ENCODE measurements at regions not wholly inside any gene's neighbourhood (a gene's known extent, or its start where the extent isn't known, plus 50 kb on each side); places are given as distances from the start of the nearest gene placed in this dataset.

- Histone ChIP-seq H4K20me1 (ENCODE audit: insufficient read depth) (no peaks in the 10 kb centered on the region), H3K36me3 (ENCODE audit: control insufficient read depth in 1 of 2, insufficient read depth in 2 of 2, low read length in 2 of 2) (no peaks in the 10 kb centered on the region), H3K9ac (ENCODE audit: low read length) (no peak overlapping the region), H3K27me3 (ENCODE audit: insufficient read depth, low read length) (peaks cover 23% of the 10 kb centered on the region), H3K27ac (ENCODE audit: low read depth, low read length) (no peak overlapping the region), H3K79me2 (ENCODE audit: insufficient read depth, low read length) (no peaks in the 10 kb centered on the region), H3K4me2 (ENCODE audit: low read length) (no peak overlapping the region), H3K9me2 (ENCODE audit: insufficient read depth) (no peaks in the 10 kb centered on the region), H2AFZ (ENCODE audit: low read depth, low read length, poor library complexity, severe bottlenecking) (no peak overlapping the region), H3K9me3 (ENCODE audit: control insufficient read depth in 1 of 2, insufficient read depth in 1 of 2, low read depth in 1 of 2, low read length in 2 of 2) (no peaks in the 10 kb centered on the region), H3K4me1 (ENCODE audit: control insufficient read depth in 1 of 2, insufficient read depth in 2 of 2, low read length in 2 of 2) (no peaks in the 10 kb centered on the region), H3K4me3 (replicated peaks in 1 of 2; ENCODE audit: low read depth in 1 of 2, low read length in 2 of 2) (no peak overlapping the region)
- DNase-seq (ENCODE audit: low read depth, low spot score) (no peak), ATAC-seq (no peak)
- BruUV-seq (replicated peaks), result no TSS peak
- ChIA-PET CTCF (no interaction called here), POLR2A (no interaction called here), RAD21 (ENCODE audit: low non-redundant PET in 1 of 2, low total read pairs in 2 of 2, uncharacterized antibody in 2 of 2, unreplicated experiment in 2 of 2) (no interaction called here)
- TF ChIP-seq YY1 (IDR thresholded peaks at IDR 0.05; ENCODE audit: extremely low read depth, insufficient replicate concordance, low read depth, low read length) (no peak), SIN3A (IDR thresholded peaks at IDR 0.05; ENCODE audit: low read depth) (no peak)
- intact Hi-C loops (cut with micrococcal nuclease), result no loop called here
These were observed 178.6 kb downstream of the GATA3 start for GRCh38 chr10:8233049-8233448.

- no peak overlapping the region for H3K27ac ChIP-seq (ENCODE audit: low read depth, low read length)
These were observed 179.4 kb downstream of the GATA3 start for GRCh38 chr10:8233832-8234259.

More at GRCh38 chr10:8233832-8234259, 179.4 kb downstream of the GATA3 start:
- H3K36me3 ChIP-seq (ENCODE audit: control insufficient read depth in 1 of 2, insufficient read depth in 2 of 2, low read length in 2 of 2), result no peaks in the 10 kb centered on the region
- BruUV-seq (replicated peaks), result no TSS peak
- intact Hi-C loops (cut with micrococcal nuclease), result no loop called here
- peaks cover 23% of the 10 kb centered on the region for H3K27me3 ChIP-seq (ENCODE audit: insufficient read depth, low read length)
- no peaks in the 10 kb centered on the region for H3K4me1 ChIP-seq (ENCODE audit: control insufficient read depth in 1 of 2, insufficient read depth in 2 of 2, low read length in 2 of 2)
- no peaks in the 10 kb centered on the region for H4K20me1 ChIP-seq (ENCODE audit: insufficient read depth)
- H3K9me2 ChIP-seq (ENCODE audit: insufficient read depth), result no peaks in the 10 kb centered on the region
- H3K9ac ChIP-seq (ENCODE audit: low read length), result no peak overlapping the region
- ChIA-PET CTCF (no interaction called here), POLR2A (no interaction called here), RAD21 (ENCODE audit: low non-redundant PET in 1 of 2, low total read pairs in 2 of 2, uncharacterized antibody in 2 of 2, unreplicated experiment in 2 of 2) (no interaction called here)
- no peak for DNase-seq (ENCODE audit: low read depth, low spot score)
- TF ChIP-seq ELF1 (IDR thresholded peaks at IDR 0.05; ENCODE audit: borderline replicate concordance, low read depth) (no peak), RAD21 (IDR thresholded peaks at IDR 0.05; ENCODE audit: low read depth) (no peak), SP1 (IDR thresholded peaks at IDR 0.05; ENCODE audit: low read depth) (no peak), FOSL1 (IDR thresholded peaks at IDR 0.05; ENCODE audit: low read depth) (no peak), SIN3A (IDR thresholded peaks at IDR 0.05; ENCODE audit: low read depth) (no peak), ZBTB33 (IDR thresholded peaks at IDR 0.05; ENCODE audit: extremely low read depth, insufficient replicate concordance, low read length) (no peak), EGR1 (IDR thresholded peaks at IDR 0.05; ENCODE audit: low read depth) (no peak), POLR2AphosphoS5 (IDR thresholded peaks at IDR 0.05; ENCODE audit: low read depth, low read length) (no peak)
- TF ChIP-seq, protein P1, sequence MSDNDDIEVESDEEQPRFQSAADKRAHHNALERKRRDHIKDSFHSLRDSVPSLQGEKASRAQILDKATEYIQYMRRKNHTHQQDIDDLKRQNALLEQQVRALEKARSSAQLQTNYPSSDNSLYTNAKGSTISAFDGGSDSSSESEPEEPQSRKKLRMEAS (IDR thresholded peaks at IDR 0.05), result no peak
- H2AFZ ChIP-seq (ENCODE audit: low read depth, low read length, poor library complexity, severe bottlenecking), result no peak overlapping the region
- no peaks in the 10 kb centered on the region for H3K9me3 ChIP-seq (ENCODE audit: control insufficient read depth in 1 of 2, insufficient read depth in 1 of 2, low read depth in 1 of 2, low read length in 2 of 2)
- no peaks in the 10 kb centered on the region for H3K79me2 ChIP-seq (ENCODE audit: insufficient read depth, low read length)
- ATAC-seq, result no peak
- no peak overlapping the region for H3K4me3 ChIP-seq (replicated peaks in 1 of 2; ENCODE audit: low read depth in 1 of 2, low read length in 2 of 2)
- no peak overlapping the region for H3K4me2 ChIP-seq (ENCODE audit: low read length)

Measured in HCT116 (cell line).